ENCODE measurements at regions not wholly inside any gene's neighbourhood (a gene's known extent, or its start where the extent isn't known, plus 50 kb on each side); places are given as distances from the start of the nearest gene placed in this dataset.

GRCh38 chr2:239640676-239641578 lies 240.1 kb upstream of the HDAC4 start:
- no peak for DNase-seq (ENCODE audit: low read depth in 3 of 3, low spot score in 2 of 3)

- no peak for DNase-seq (ENCODE audit: low read depth in 3 of 3, low spot score in 2 of 3)
Measured at GRCh38 chr2:239640210-239640609, 239.4 kb upstream of the HDAC4 start.

- no peak for DNase-seq (ENCODE audit: low read depth in 3 of 3, low spot score in 2 of 3)
Measured at GRCh38 chr2:239639421-239640185, 238.8 kb upstream of the HDAC4 start.

GRCh38 chr2:239638376-239638775 lies 237.6 kb upstream of the HDAC4 start:
- DNase-seq (ENCODE audit: low read depth in 3 of 3, low spot score in 2 of 3): no peak

GRCh38 chr2:239636808-239637207 lies 236.0 kb upstream of the HDAC4 start:
- DNase-seq (ENCODE audit: low read depth in 3 of 3, low spot score in 2 of 3): no peak

GRCh38 chr2:239634769-239635168 lies 233.9 kb upstream of the HDAC4 start:
- no peak for DNase-seq (ENCODE audit: low read depth in 3 of 3, low spot score in 2 of 3)

GRCh38 chr2:239630618-239631286 lies 229.9 kb upstream of the HDAC4 start:
- DNase-seq (ENCODE audit: low read depth in 3 of 3, low spot score in 2 of 3): no peak

- no peak for DNase-seq (ENCODE audit: low read depth in 3 of 3, low spot score in 2 of 3)
Measured at GRCh38 chr2:239629926-239630617, 229.3 kb upstream of the HDAC4 start.

GRCh38 chr2:239626961-239627592 lies 226.3 kb upstream of the HDAC4 start:
- DNase-seq (ENCODE audit: low read depth in 3 of 3, low spot score in 2 of 3): no peak

- DNase-seq (ENCODE audit: low read depth in 3 of 3, low spot score in 2 of 3): no peak
Measured at GRCh38 chr2:239625971-239626734, 225.3 kb upstream of the HDAC4 start.

- no peak for DNase-seq (ENCODE audit: low read depth in 3 of 3, low spot score in 2 of 3)
Measured at GRCh38 chr2:239625156-239625845, 224.5 kb upstream of the HDAC4 start.

GRCh38 chr2:239621611-239622010 lies 220.8 kb upstream of the HDAC4 start:
- no peak for DNase-seq (ENCODE audit: low read depth in 3 of 3, low spot score in 2 of 3)

- DNase-seq (ENCODE audit: low read depth in 3 of 3, low spot score in 2 of 3): no peak
Measured at GRCh38 chr2:239619369-239619768, 218.5 kb upstream of the HDAC4 start.

- DNase-seq (ENCODE audit: low read depth in 3 of 3, low spot score in 2 of 3): no peak
Measured at GRCh38 chr2:239616729-239617128, 215.9 kb upstream of the HDAC4 start.

- DNase-seq (ENCODE audit: low read depth in 3 of 3, low spot score in 2 of 3): no peak
Measured at GRCh38 chr2:239612133-239612532, 211.3 kb upstream of the HDAC4 start.

GRCh38 chr2:239611222-239611795 lies 210.5 kb upstream of the HDAC4 start:
- DNase-seq (ENCODE audit: low read depth in 3 of 3, low spot score in 2 of 3): no peak

GRCh38 chr2:239610457-239611221 lies 209.8 kb upstream of the HDAC4 start:
- DNase-seq (ENCODE audit: low read depth in 3 of 3, low spot score in 2 of 3): no peak

Measured in right renal cortex interstitium (tissue), 3 donors.